Skeletal muscle satellite cell (primary cell): ENCODE measurements at regions not wholly inside any gene's neighbourhood (a gene's known extent, or its start where the extent isn't known, plus 50 kb on each side); places are given as distances from the start of the nearest gene placed in this dataset.

ENCODE experiments used
- H3K27me3 ChIP-seq: 2 replicates; pipeline ENCODE4 v1.7.0; 2013; ENCODE audit warnings: low read length; ENCODE audit not compliant: control insufficient read depth, insufficient read depth
- H3K36me3 ChIP-seq: 2 replicates; pipeline ENCODE4 v1.7.0; 2013; ENCODE audit warnings: mild to moderate bottlenecking, control low read depth, low read length; ENCODE audit not compliant: insufficient read depth
- H3K4me1 ChIP-seq: 2 replicates; pipeline ENCODE4 v1.7.0; 2013; ENCODE audit warnings: low read length; ENCODE audit not compliant: control insufficient read depth, insufficient read depth
- H3K4me2 ChIP-seq: 2 replicates; pipeline ENCODE4 v1.7.0; 2013; ENCODE audit warnings: mild to moderate bottlenecking, low read length
- H3K4me3 ChIP-seq: 2 replicates; pipeline ENCODE4 v1.7.0; 2013; ENCODE audit warnings: low read length
- H3K9ac ChIP-seq: 2 replicates; pipeline ENCODE4 v1.7.0; 2013; ENCODE audit warnings: mild to moderate bottlenecking, low read depth, low read length, moderate library complexity
- H3K9me3 ChIP-seq: replicated peaks from 2 replicates; pipeline ENCODE4 v1.7.0; 2013; ENCODE audit warnings: mild to moderate bottlenecking, control low read depth, low read length

DNA sequence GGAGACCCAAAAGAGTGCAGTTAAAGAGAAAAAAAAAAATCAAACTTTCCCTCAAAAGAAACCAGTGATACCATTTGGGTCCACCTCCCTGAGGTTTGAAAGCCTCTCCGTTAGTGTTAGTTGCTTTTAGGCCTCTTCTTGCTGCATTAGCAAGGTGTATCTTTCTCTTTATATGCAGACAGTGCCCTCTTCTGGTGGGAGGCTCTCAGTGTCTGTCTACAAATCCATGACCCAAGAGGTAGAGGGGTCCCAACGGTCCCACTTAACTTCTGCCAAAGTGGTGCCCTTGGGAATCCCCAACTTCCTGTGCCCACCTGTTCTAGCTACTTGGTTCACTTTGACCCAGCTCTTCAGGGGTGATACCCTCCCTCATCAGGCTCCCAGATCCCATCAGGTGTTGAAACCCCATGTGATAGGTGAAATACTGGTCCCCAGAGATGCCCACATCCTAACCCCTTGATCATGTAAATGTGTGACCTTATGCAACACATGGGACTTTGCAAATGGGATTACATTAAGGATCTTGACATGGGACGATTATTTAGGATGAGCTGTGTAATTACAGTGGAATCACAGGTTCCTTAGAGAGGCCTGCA is 63.7 kb upstream of the CD99 start:
- Histone ChIP-seq H3K27me3 (no peaks in the 10 kb centered on the region), H3K4me1 (no peaks in the 10 kb centered on the region), H3K4me3 (no peak overlapping the region), H3K4me2 (no peak overlapping the region), H3K36me3 (peaks cover 32% of the 10 kb centered on the region), H3K9me3 (peaks cover 7% of the 10 kb centered on the region), H3K9ac (no peak overlapping the region)

DNA sequence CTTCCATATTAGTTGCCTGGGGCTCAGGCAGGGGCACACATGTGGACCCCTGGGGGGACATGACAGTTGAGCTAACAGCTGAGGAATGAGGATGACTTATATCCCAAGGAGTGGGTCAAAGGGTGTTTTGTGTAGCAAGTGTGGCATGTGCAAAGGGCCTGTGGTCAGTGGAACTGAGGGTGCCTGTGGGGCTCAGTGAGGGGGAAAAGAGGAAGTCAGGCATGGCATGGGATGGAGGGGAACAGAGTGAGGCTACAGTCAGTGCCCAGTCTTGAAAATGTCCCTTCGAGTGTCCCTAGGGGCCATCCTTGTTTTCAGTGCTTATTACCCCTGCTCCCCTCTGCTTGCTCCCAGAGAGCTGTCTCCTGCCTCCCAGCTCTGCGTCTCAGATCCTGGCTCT is 64.3 kb upstream of the CD99 start:
- Histone ChIP-seq H3K36me3 (peaks cover 32% of the 10 kb centered on the region), H3K4me2 (no peak overlapping the region)

GRCh38 chrX:2620576-2620975 is 70.5 kb upstream of the CD99 start:
- Histone ChIP-seq H3K9ac (no peak overlapping the region), H3K9me3 (no peaks in the 10 kb centered on the region), H3K27me3 (no peaks in the 10 kb centered on the region), H3K4me3 (no peak overlapping the region), H3K36me3 (peaks cover 41% of the 10 kb centered on the region), H3K4me2 (no peak overlapping the region), H3K4me1 (no peaks in the 10 kb centered on the region)

More for the DNA sequence above, 64.3 kb upstream of the CD99 start:
- Histone ChIP-seq H3K9me3 (peaks cover 7% of the 10 kb centered on the region), H3K9ac (no peak overlapping the region), H3K27me3 (no peaks in the 10 kb centered on the region), H3K4me3 (no peak overlapping the region), H3K4me1 (no peaks in the 10 kb centered on the region)

GRCh38 chrX:2618516-2618915 is 72.6 kb upstream of the CD99 start:
- Histone ChIP-seq H3K4me3 (no peak overlapping the region), H3K9ac (no peak overlapping the region), H3K4me1 (peaks cover 8% of the 10 kb centered on the region), H3K4me2 (no peak overlapping the region), H3K36me3 (peaks cover 35% of the 10 kb centered on the region), H3K27me3 (no peaks in the 10 kb centered on the region), H3K9me3 (no peaks in the 10 kb centered on the region)

GRCh38 chrX:2614911-2615310 is 76.2 kb upstream of the CD99 start:
- Histone ChIP-seq H3K9ac (peak overlapping the region; percentile 53), H3K4me3 (no peak overlapping the region), H3K4me2 (peak overlapping the region; percentile 58), H3K4me1 (peaks cover 16% of the 10 kb centered on the region), H3K27me3 (no peaks in the 10 kb centered on the region), H3K9me3 (no peaks in the 10 kb centered on the region), H3K36me3 (peaks cover 28% of the 10 kb centered on the region)

GRCh38 chrX:2610246-2611170 is 80.6 kb upstream of the CD99 start:
- H3K9ac ChIP-seq, result peak overlapping the region; percentile 85
- peaks cover 21% of the 10 kb centered on the region for H3K4me1 ChIP-seq
- H3K4me2 ChIP-seq, result peak overlapping the region; percentile 85
- H3K27me3 ChIP-seq, result no peaks in the 10 kb centered on the region
- H3K36me3 ChIP-seq, result no peaks in the 10 kb centered on the region
- peak overlapping the region; percentile 88 for H3K4me3 ChIP-seq
- no peaks in the 10 kb centered on the region for H3K9me3 ChIP-seq

GRCh38 chrX:2609431-2610238 is 81.5 kb upstream of the CD99 start:
- Histone ChIP-seq H3K4me3 (peak overlapping the region; percentile 88), H3K9me3 (no peaks in the 10 kb centered on the region), H3K4me2 (peak overlapping the region; percentile 85), H3K27me3 (no peaks in the 10 kb centered on the region), H3K4me1 (peaks cover 16% of the 10 kb centered on the region), H3K36me3 (no peaks in the 10 kb centered on the region), H3K9ac (peak overlapping the region; percentile 85)

DNA sequence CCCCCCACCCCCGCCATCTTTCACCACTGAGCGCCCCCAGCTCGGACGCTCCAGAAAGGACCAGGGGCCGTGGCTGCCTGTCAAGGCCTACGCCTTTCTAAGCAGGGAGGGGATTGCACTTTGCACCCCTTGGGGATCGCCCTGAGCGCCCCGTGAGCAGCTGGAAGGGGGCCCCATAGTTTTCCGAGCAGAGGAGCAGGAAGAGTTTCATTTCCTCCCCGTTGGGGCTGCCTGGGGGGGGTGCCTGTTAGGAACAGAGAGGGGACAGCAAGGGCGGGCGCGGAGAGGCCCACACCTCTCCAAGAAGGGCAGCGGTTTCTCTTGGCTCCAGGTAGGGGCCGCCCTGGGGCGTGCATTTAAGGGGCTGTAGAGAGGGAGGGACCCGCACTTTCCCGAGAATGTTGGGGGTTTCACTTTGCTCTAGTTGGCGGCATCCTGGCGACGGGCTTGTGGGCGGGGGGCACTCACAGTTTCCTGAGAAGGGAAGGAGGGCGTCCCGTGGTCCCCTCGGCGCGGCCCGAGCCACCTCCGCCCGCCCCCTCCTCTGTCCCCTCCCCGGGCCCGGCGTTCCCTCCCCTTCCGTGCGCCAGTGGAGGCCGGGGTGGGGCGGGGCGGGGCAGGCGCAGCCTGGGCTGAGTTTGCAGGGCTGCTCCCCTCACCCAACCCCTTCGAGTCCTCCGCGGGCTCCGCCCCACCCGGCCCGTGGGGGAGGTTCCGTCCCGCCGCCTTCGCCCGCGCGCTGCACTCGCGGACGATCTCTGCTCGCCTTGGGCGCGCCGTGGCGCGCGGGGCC is 82.3 kb upstream of the CD99 start:
- Histone ChIP-seq H3K9me3 (no peaks in the 10 kb centered on the region), H3K36me3 (no peaks in the 10 kb centered on the region), H3K9ac (peak overlapping the region; percentile 85), H3K4me1 (peaks cover 13% of the 10 kb centered on the region), H3K4me2 (peak overlapping the region; percentile 85), H3K27me3 (no peaks in the 10 kb centered on the region), H3K4me3 (peak overlapping the region; percentile 88)

GRCh38 chrX:2607113-2607512 is 84.0 kb upstream of the CD99 start:
- Histone ChIP-seq H3K4me2 (no peak overlapping the region), H3K9ac (no peak overlapping the region), H3K36me3 (no peaks in the 10 kb centered on the region), H3K4me3 (no peak overlapping the region), H3K4me1 (peaks cover 13% of the 10 kb centered on the region), H3K9me3 (no peaks in the 10 kb centered on the region), H3K27me3 (no peaks in the 10 kb centered on the region)

GRCh38 chrX:2600564-2600963 is 90.5 kb upstream of the CD99 start:
- peaks cover 6% of the 10 kb centered on the region for H3K36me3 ChIP-seq
- H3K9ac ChIP-seq, result no peak overlapping the region
- no peak overlapping the region for H3K4me3 ChIP-seq
- H3K9me3 ChIP-seq, result no peaks in the 10 kb centered on the region
- no peak overlapping the region for H3K4me2 ChIP-seq
- H3K4me1 ChIP-seq, result peaks cover 2% of the 10 kb centered on the region
- H3K27me3 ChIP-seq, result no peaks in the 10 kb centered on the region
